ENCODE measurements at regions not wholly inside any gene's neighbourhood (a gene's known extent, or its start where the extent isn't known, plus 50 kb on each side); places are given as distances from the start of the nearest gene placed in this dataset.

- TF ChIP-seq CTCF (conservative IDR thresholded peaks at IDR 0.05 in 1 of 2, IDR thresholded peaks at IDR 0.05 in 1 of 2; ENCODE audit: low read depth in 1 of 2, low read length in 2 of 2) (no peak), EZH2 (IDR thresholded peaks at IDR 0.05; ENCODE audit: low read length, missing control alignments) (no peak)
These were observed 290.2 kb downstream of the ZNF608 start for GRCh38 chr5:124456249-124456648.

All from fibroblast of lung (primary cell).